Right lobe of liver (tissue), 4 donors: ENCODE measurements at regions not wholly inside any gene's neighbourhood (a gene's known extent, or its start where the extent isn't known, plus 50 kb on each side); places are given as distances from the start of the nearest gene placed in this dataset.

ENCODE experiments used
- CTCF ChIP-seq, 4 donors: fragments of 200-600 bp in 3 of 4; fragments of 450-650 bp in 1 of 4; IDR thresholded peaks; one replicate each; pipeline versions ENCODE4 v1.5.1 to v1.8.0; 2016 to 2022; ENCODE audit warnings: antibody characterized with exemption in 4 of 4, mild to moderate bottlenecking in 2 of 4
- POLR2A ChIP-seq: fragments of 450-650 bp; IDR thresholded peaks from one replicate; pipeline ENCODE4 v1.6.1; 2017; ENCODE audit warnings: antibody characterized with exemption, mild to moderate bottlenecking
- donor health status: DM: no; HTN: no; CAD: no.
- donor health status: DM: no; HTN: no; CAD: no.
- donor health status: DM: no; HTN: yes; CAD: no.

- TF ChIP-seq POLR2A (no peak), CTCF (IDR thresholded peaks at IDR 0.05) (no peak)
Measured at GRCh38 chr4:116342143-116342542, 743.2 kb downstream of the TRAM1L1 start.
